ENCODE measurements at regions not wholly inside any gene's neighbourhood (a gene's known extent, or its start where the extent isn't known, plus 50 kb on each side); places are given as distances from the start of the nearest gene placed in this dataset.

- no peak overlapping the region for H2AFZ ChIP-seq (ENCODE audit: low read depth, low read length)
- peaks cover 27% of the 10 kb centered on the region for H3K4me1 ChIP-seq (ENCODE audit: control insufficient read depth, extremely low read depth, insufficient read depth, low read length)
- H3K9me1 ChIP-seq (replicated peaks; ENCODE audit: control insufficient read depth, extremely low read depth, insufficient read depth, low read length) = no peaks in the 10 kb centered on the region
- no peaks in the 10 kb centered on the region for H3K27me3 ChIP-seq (ENCODE audit: control insufficient read depth in 2 of 2, insufficient read depth in 2 of 2, low read length in 2 of 2)
- H3K27ac ChIP-seq (ENCODE audit: insufficient read depth, low read depth, low read length) = peak overlapping the region; percentile 66
- peaks cover 0 to 5% of the 10 kb centered on the region in 2 experiments for H3K36me3 ChIP-seq (ENCODE audit: control insufficient read depth in 2 of 2, extremely low read depth in 1 of 2, insufficient read depth in 2 of 2, low read length in 2 of 2)
- H3K9me3 ChIP-seq (replicated peaks; ENCODE audit: control insufficient read depth, insufficient read depth, low read length) = no peaks in the 10 kb centered on the region
- ChIA-PET POLR2A (no interaction called here), CTCF (interaction anchor here (0.7 to 2.6 kb wide), 8 partner anchors 17 to 185 kb away, joined by 3 to 25 read pairs (median 4); no protein-coding TSS in a partner anchor)
- intact Hi-C loops (cut with micrococcal nuclease) (loop anchor here (1.0 to 5.0 kb wide), 3 partner anchors 69 to 185 kb away; no protein-coding TSS in a partner anchor), dilution Hi-C loops (cut with MboI; ENCODE audit: extremely low pct_ligation_motif_present, low sequenced_read_pairs) (no loop called here)
- BruUV-seq (replicated peaks) = no TSS peak
- no peak overlapping the region for H3K4me2 ChIP-seq (ENCODE audit: insufficient read depth, low read length)
- H3K4me3 ChIP-seq (replicated peaks in 1 of 3; ENCODE audit: insufficient read depth in 1 of 3, low read depth in 1 of 3, low read length in 3 of 3) = no peak overlapping the region
- no peaks in the 10 kb centered on the region for H4K20me1 ChIP-seq (replicated peaks; ENCODE audit: control insufficient read depth, extremely low read depth, insufficient read depth, low read length)
- peaks cover 29% of the 10 kb centered on the region for H3K79me2 ChIP-seq (ENCODE audit: control insufficient read depth, insufficient read depth, low read length)
- peak overlapping the region; percentile 15 for H3K9ac ChIP-seq (replicated peaks; ENCODE audit: extremely low read depth, insufficient read depth, low read length)
- FAIRE-seq (no peak), DNase-seq (ENCODE audit: low read depth, low spot score) (no peak)
- no peak for TF ChIP-seq POLR2AphosphoS5 (IDR thresholded peaks at IDR 0.05; ENCODE audit: insufficient read depth, low read depth, low read length)
- no peak for TF ChIP-seq POLR2A (IDR thresholded peaks at IDR 0.05; ENCODE audit: low read depth, low read length)
Observed at GRCh38 chr17:64775701-64776570, 113.8 kb upstream of the SMURF2 start.

- H3K9ac ChIP-seq (replicated peaks; ENCODE audit: extremely low read depth, insufficient read depth, low read length) = no peak overlapping the region
- no peak for DNase-seq (ENCODE audit: low read depth, low spot score)
- no peaks in the 10 kb centered on the region for H4K20me1 ChIP-seq (replicated peaks; ENCODE audit: control insufficient read depth, extremely low read depth, insufficient read depth, low read length)
- TF ChIP-seq JUN (IDR thresholded peaks at IDR 0.05; ENCODE audit: borderline replicate concordance, insufficient read depth, insufficient read length, low read depth) = no peak
- no peak for TF ChIP-seq GATA2 (IDR thresholded peaks at IDR 0.05; ENCODE audit: insufficient read depth, insufficient read length, low read depth, low read length)
- TF ChIP-seq POLR2A (IDR thresholded peaks at IDR 0.05; ENCODE audit: low read depth, low read length) = no peak
- TF ChIP-seq POLR2AphosphoS5 (IDR thresholded peaks at IDR 0.05; ENCODE audit: insufficient read depth, low read depth, low read length) = no peak
- no peak for TF ChIP-seq EZH2 (IDR thresholded peaks at IDR 0.05; ENCODE audit: borderline replicate concordance, low read depth, low read length, severe bottlenecking)
- TF ChIP-seq MYC (IDR thresholded peaks at IDR 0.05; ENCODE audit: low read depth, low read length) = no peak
- TF ChIP-seq MAX (IDR thresholded peaks at IDR 0.05; ENCODE audit: insufficient read depth, insufficient read length) = no peak
- TF ChIP-seq CTCF (IDR thresholded peaks at IDR 0.05; ENCODE audit: extremely low read depth in 1 of 2, insufficient read depth in 1 of 2, low read depth in 1 of 2, low read length in 2 of 2) = no peak
- TF ChIP-seq FOS (IDR thresholded peaks at IDR 0.05; ENCODE audit: borderline replicate concordance, insufficient read depth, low read length) = no peak
- H3K4me3 ChIP-seq (replicated peaks in 1 of 3; ENCODE audit: insufficient read depth in 1 of 3, low read depth in 1 of 3, low read length in 3 of 3) = no peak overlapping the region
- H3K27me3 ChIP-seq (ENCODE audit: control insufficient read depth in 2 of 2, insufficient read depth in 2 of 2, low read length in 2 of 2) = no peaks in the 10 kb centered on the region
- intact Hi-C loops (cut with micrococcal nuclease) = loop anchor here (5.0 kb wide), 1 partner anchor 72 kb away; no protein-coding TSS in a partner anchor
- no peak overlapping the region for H3K4me2 ChIP-seq (ENCODE audit: insufficient read depth, low read length)
- peaks cover 21% of the 10 kb centered on the region for H3K79me2 ChIP-seq (ENCODE audit: control insufficient read depth, insufficient read depth, low read length)
- H3K27ac ChIP-seq (ENCODE audit: insufficient read depth, low read depth, low read length) = no peak overlapping the region
- dilution Hi-C loops (cut with MboI; ENCODE audit: extremely low pct_ligation_motif_present, low sequenced_read_pairs) = no loop called here
- ChIA-PET POLR2A (no interaction called here), CTCF (interaction anchor here (0.7 to 0.9 kb wide), 2 partner anchors 33 to 163 kb away, joined by 3 to 4 read pairs; no protein-coding TSS in a partner anchor)
- peaks cover 0 to 8% of the 10 kb centered on the region in 2 experiments for H3K36me3 ChIP-seq (ENCODE audit: control insufficient read depth in 2 of 2, extremely low read depth in 1 of 2, insufficient read depth in 2 of 2, low read length in 2 of 2)
- FAIRE-seq = no peak
- H2AFZ ChIP-seq (ENCODE audit: low read depth, low read length) = no peak overlapping the region
- BruUV-seq (replicated peaks) = no TSS peak
- peaks cover 26% of the 10 kb centered on the region for H3K4me1 ChIP-seq (ENCODE audit: control insufficient read depth, extremely low read depth, insufficient read depth, low read length)
- no peaks in the 10 kb centered on the region for H3K9me1 ChIP-seq (replicated peaks; ENCODE audit: control insufficient read depth, extremely low read depth, insufficient read depth, low read length)
- H3K9me3 ChIP-seq (replicated peaks; ENCODE audit: control insufficient read depth, insufficient read depth, low read length) = no peaks in the 10 kb centered on the region
Observed at GRCh38 chr17:64774888-64775540, 112.9 kb upstream of the SMURF2 start.

Data from endothelial cell of umbilical vein (primary cell).